Hepatocyte (in vitro differentiated cells): ENCODE measurements at regions not wholly inside any gene's neighbourhood (a gene's known extent, or its start where the extent isn't known, plus 50 kb on each side); places are given as distances from the start of the nearest gene placed in this dataset.

Source experiments
- EZH2 ChIP-seq: fragments of 200-600 bp; sonication (generic); IDR thresholded peaks from 2 replicates; pipeline ENCODE4 v1.6.1; 2016; ENCODE audit warnings: antibody characterized with exemption, mild to moderate bottlenecking, borderline replicate concordance
- EZH2phosphoT487 ChIP-seq: fragments of 200-600 bp; sonication (generic); IDR thresholded peaks from one replicate; pipeline ENCODE4 v1.6.1; 2018; ENCODE audit warnings: antibody characterized with exemption, mild to moderate bottlenecking, low read depth, moderate library complexity; ENCODE audit not compliant: unreplicated experiment, severe bottlenecking
- TF ChIP-seq, protein P1 (sequence below): fragments of 200-600 bp; sonication (generic); IDR thresholded peaks from 2 replicates; pipeline ENCODE4 v1.5.1; 2016; ENCODE audit warnings: antibody characterized with exemption, mild to moderate bottlenecking; ENCODE audit not compliant: poor library complexity

DNA sequence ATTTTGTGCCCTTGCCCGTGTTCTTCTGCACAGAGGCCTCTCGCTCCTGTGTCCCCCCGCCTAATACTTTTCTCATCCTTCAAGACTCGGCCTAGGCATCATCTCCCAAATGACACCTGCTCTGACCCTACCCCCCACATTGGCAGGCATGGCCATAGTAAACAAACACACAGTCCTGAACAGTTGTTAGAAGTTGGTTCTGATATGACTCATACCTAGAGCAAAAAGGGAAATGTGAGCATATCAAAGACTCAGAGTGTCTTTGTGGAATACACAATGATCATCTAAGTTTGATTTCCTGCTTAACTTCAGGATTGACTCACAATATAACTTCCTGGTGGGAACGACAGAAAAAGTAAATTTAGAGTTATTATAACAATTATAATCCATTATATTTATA lies 120.5 kb downstream of the POLR2M start:
- TF ChIP-seq, protein P1, sequence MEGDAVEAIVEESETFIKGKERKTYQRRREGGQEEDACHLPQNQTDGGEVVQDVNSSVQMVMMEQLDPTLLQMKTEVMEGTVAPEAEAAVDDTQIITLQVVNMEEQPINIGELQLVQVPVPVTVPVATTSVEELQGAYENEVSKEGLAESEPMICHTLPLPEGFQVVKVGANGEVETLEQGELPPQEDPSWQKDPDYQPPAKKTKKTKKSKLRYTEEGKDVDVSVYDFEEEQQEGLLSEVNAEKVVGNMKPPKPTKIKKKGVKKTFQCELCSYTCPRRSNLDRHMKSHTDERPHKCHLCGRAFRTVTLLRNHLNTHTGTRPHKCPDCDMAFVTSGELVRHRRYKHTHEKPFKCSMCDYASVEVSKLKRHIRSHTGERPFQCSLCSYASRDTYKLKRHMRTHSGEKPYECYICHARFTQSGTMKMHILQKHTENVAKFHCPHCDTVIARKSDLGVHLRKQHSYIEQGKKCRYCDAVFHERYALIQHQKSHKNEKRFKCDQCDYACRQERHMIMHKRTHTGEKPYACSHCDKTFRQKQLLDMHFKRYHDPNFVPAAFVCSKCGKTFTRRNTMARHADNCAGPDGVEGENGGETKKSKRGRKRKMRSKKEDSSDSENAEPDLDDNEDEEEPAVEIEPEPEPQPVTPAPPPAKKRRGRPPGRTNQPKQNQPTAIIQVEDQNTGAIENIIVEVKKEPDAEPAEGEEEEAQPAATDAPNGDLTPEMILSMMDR: no peak
- TF ChIP-seq EZH2 (no peak), EZH2phosphoT487 (no peak)
